WTC11 (cell line): ENCODE measurements at regions not wholly inside any gene's neighbourhood (a gene's known extent, or its start where the extent isn't known, plus 50 kb on each side); places are given as distances from the start of the nearest gene placed in this dataset.

Experiments used
- ATAC-seq: fragments of 200-7000 bp; cut with Tn5 transposase; 2 replicates; pipeline ENCODE4 v1.10.0; 2021; ENCODE audit warnings: mild to moderate bottlenecking, moderate library complexity
- CTCF ChIA-PET: fragments of 300-600 bp; sonication (Branson Sonifier 250); formaldehyde crosslinking; loops from one replicate; lab custom pipeline; 2021; ENCODE audit warnings: antibody characterized with exemption; lab: Charles Lee
- POLR2A ChIA-PET: fragments of 350-600 bp; sonication (Branson Sonifier 250); formaldehyde crosslinking; loops from one replicate; lab custom pipeline; 2021; ENCODE audit warnings: antibody characterized with exemption; lab: Charles Lee
- DNase-seq: peaks from one replicate; pipeline ENCODE4 v3.0.0; 2021; ENCODE audit warnings: low spot score
- H3K27ac Mint-ChIP-seq: 2 replicates; pipeline ENCODE4 v1.8.0; 2021; ENCODE audit warnings: mixed read lengths
- H3K27me3 Mint-ChIP-seq: 2 replicates; pipeline ENCODE4 v1.8.0; 2021; ENCODE audit warnings: low read depth, mild to moderate bottlenecking, moderate library complexity, mixed read lengths
- H3K36me3 Mint-ChIP-seq: 2 replicates; pipeline ENCODE4 v1.8.0; 2021; ENCODE audit warnings: mixed read lengths
- H3K4me1 Mint-ChIP-seq: 2 replicates; pipeline ENCODE4 v1.8.0; 2022; ENCODE audit warnings: mixed read lengths
- H3K4me3 Mint-ChIP-seq: 2 replicates; pipeline ENCODE4 v1.8.0; 2021; ENCODE audit warnings: mild to moderate bottlenecking, moderate library complexity, mixed read lengths
- H3K9me3 Mint-ChIP-seq: 2 replicates; pipeline ENCODE4 v1.8.0; 2021; ENCODE audit warnings: mixed read lengths
- CBFB ChIP-seq: sonication (generic); formaldehyde crosslinking; IDR thresholded peaks from 2 replicates; pipeline ENCODE4 v1.8.1; 2022; ENCODE audit warnings: mild to moderate bottlenecking, low read depth, missing genetic modification reagents
- ETV6 ChIP-seq: sonication (generic); formaldehyde crosslinking; IDR thresholded peaks from 2 replicates; pipeline ENCODE4 v1.8.1; 2022; ENCODE audit warnings: mild to moderate bottlenecking, missing genetic modification reagents
- FOXK1 ChIP-seq: sonication (generic); formaldehyde crosslinking; IDR thresholded peaks from 2 replicates; pipeline ENCODE4 v1.8.0; 2022; ENCODE audit warnings: mild to moderate bottlenecking, moderate library complexity, missing genetic modification reagents
- ZNF416 ChIP-seq: fragments of 250-450 bp; sonication (Bioruptor Pico); IDR thresholded peaks from 2 replicates; pipeline ENCODE4 v1.9.0; 2021; ENCODE audit warnings: mild to moderate bottlenecking, inconsistent platforms
- TF ChIP-seq, protein P1 (sequence below): fragments of 200-600 bp; IDR thresholded peaks from 2 replicates; pipeline ENCODE4 v1.8.0; 2022; ENCODE audit warnings: antibody characterized with exemption
- TF ChIP-seq, protein P2 (sequence below): fragments of 250-450 bp; sonication (Bioruptor Pico); IDR thresholded peaks from 2 replicates; pipeline ENCODE4 v1.9.0; 2021; ENCODE audit warnings: mild to moderate bottlenecking, borderline replicate concordance
- TF ChIP-seq, protein P3 (sequence below): sonication (generic); formaldehyde crosslinking; IDR thresholded peaks from 2 replicates; pipeline ENCODE4 v1.8.1; 2022; ENCODE audit warnings: missing genetic modification reagents, borderline replicate concordance
- TF ChIP-seq, protein P4 (sequence below): fragments of 250-450 bp; sonication (Bioruptor Pico); IDR thresholded peaks from 2 replicates; pipeline ENCODE4 v1.9.0; 2021; ENCODE audit warnings: moderate library complexity, mild to moderate bottlenecking, inconsistent platforms, borderline replicate concordance
- TF ChIP-seq, protein P5 (sequence below): sonication (generic); formaldehyde crosslinking; IDR thresholded peaks from 2 replicates; pipeline ENCODE4 v1.8.1; 2023; ENCODE audit warnings: mild to moderate bottlenecking, missing genetic modification reagents
- TF ChIP-seq, protein P6 (sequence below): sonication (generic); formaldehyde crosslinking; IDR thresholded peaks from 2 replicates; pipeline ENCODE4 v1.8.1; 2023; ENCODE audit warnings: mild to moderate bottlenecking, missing genetic modification reagents
- TF ChIP-seq, protein P7 (sequence below): fragments of 250-450 bp; sonication (Bioruptor Pico); IDR thresholded peaks from 2 replicates; pipeline ENCODE4 v2.1.2; 2022; ENCODE audit warnings: mild to moderate bottlenecking, moderate library complexity

DNA sequence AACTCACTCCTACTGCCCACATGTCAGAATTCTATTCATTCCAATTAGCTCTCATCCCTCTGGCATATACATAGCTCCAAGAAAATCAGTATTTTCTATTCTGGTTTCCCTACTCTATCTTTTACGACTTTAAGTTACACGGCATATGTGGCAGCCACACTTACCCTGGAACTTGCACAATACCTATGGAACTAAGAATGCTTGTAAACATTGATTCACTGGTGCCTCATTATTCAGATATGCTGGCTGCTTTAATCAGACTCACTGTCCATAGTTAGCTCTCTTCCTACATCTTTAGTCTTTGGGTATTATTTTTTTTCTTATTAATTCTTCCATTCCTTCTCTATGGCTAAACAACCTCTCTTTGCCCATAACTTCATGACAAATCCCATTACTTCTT lies 1519.9 kb upstream of the ACVR2A start:
- Mint-ChIP-seq H3K27me3 (no peaks in the 10 kb centered on the region), H3K4me3 (no peak overlapping the region)
- ATAC-seq = no peak

More for the DNA sequence above, 1519.9 kb upstream of the ACVR2A start:
- TF ChIP-seq ZNF416 (CRISPR knock-in tag) (no peak), FOXK1 (CRISPR knock-in tag) (no peak), CBFB (CRISPR knock-in tag) (no peak), ETV6 (CRISPR knock-in tag) (no peak)
- TF ChIP-seq, protein P1, sequence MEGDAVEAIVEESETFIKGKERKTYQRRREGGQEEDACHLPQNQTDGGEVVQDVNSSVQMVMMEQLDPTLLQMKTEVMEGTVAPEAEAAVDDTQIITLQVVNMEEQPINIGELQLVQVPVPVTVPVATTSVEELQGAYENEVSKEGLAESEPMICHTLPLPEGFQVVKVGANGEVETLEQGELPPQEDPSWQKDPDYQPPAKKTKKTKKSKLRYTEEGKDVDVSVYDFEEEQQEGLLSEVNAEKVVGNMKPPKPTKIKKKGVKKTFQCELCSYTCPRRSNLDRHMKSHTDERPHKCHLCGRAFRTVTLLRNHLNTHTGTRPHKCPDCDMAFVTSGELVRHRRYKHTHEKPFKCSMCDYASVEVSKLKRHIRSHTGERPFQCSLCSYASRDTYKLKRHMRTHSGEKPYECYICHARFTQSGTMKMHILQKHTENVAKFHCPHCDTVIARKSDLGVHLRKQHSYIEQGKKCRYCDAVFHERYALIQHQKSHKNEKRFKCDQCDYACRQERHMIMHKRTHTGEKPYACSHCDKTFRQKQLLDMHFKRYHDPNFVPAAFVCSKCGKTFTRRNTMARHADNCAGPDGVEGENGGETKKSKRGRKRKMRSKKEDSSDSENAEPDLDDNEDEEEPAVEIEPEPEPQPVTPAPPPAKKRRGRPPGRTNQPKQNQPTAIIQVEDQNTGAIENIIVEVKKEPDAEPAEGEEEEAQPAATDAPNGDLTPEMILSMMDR = no peak
- TF ChIP-seq, protein P2, sequence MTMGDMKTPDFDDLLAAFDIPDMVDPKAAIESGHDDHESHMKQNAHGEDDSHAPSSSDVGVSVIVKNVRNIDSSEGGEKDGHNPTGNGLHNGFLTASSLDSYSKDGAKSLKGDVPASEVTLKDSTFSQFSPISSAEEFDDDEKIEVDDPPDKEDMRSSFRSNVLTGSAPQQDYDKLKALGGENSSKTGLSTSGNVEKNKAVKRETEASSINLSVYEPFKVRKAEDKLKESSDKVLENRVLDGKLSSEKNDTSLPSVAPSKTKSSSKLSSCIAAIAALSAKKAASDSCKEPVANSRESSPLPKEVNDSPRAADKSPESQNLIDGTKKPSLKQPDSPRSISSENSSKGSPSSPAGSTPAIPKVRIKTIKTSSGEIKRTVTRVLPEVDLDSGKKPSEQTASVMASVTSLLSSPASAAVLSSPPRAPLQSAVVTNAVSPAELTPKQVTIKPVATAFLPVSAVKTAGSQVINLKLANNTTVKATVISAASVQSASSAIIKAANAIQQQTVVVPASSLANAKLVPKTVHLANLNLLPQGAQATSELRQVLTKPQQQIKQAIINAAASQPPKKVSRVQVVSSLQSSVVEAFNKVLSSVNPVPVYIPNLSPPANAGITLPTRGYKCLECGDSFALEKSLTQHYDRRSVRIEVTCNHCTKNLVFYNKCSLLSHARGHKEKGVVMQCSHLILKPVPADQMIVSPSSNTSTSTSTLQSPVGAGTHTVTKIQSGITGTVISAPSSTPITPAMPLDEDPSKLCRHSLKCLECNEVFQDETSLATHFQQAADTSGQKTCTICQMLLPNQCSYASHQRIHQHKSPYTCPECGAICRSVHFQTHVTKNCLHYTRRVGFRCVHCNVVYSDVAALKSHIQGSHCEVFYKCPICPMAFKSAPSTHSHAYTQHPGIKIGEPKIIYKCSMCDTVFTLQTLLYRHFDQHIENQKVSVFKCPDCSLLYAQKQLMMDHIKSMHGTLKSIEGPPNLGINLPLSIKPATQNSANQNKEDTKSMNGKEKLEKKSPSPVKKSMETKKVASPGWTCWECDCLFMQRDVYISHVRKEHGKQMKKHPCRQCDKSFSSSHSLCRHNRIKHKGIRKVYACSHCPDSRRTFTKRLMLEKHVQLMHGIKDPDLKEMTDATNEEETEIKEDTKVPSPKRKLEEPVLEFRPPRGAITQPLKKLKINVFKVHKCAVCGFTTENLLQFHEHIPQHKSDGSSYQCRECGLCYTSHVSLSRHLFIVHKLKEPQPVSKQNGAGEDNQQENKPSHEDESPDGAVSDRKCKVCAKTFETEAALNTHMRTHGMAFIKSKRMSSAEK (CRISPR knock-in tag) = no peak
- TF ChIP-seq, protein P3, sequence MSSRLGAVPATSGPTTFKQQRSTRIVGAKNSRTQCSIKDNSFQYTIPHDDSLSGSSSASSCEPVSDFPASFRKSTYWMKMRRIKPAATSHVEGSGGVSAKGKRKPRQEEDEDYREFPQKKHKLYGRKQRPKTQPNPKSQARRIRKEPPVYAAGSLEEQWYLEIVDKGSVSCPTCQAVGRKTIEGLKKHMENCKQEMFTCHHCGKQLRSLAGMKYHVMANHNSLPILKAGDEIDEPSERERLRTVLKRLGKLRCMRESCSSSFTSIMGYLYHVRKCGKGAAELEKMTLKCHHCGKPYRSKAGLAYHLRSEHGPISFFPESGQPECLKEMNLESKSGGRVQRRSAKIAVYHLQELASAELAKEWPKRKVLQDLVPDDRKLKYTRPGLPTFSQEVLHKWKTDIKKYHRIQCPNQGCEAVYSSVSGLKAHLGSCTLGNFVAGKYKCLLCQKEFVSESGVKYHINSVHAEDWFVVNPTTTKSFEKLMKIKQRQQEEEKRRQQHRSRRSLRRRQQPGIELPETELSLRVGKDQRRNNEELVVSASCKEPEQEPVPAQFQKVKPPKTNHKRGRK (CRISPR knock-in tag) = no peak
- TF ChIP-seq, protein P4, sequence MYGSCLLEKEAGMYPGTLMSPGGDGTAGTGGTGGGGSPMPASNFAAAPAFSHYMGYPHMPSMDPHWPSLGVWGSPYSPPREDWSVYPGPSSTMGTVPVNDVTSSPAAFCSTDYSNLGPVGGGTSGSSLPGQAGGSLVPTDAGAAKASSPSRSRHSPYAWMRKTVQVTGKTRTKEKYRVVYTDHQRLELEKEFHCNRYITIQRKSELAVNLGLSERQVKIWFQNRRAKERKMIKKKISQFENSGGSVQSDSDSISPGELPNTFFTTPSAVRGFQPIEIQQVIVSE (CRISPR knock-in tag) = no peak
- TF ChIP-seq, protein P5, sequence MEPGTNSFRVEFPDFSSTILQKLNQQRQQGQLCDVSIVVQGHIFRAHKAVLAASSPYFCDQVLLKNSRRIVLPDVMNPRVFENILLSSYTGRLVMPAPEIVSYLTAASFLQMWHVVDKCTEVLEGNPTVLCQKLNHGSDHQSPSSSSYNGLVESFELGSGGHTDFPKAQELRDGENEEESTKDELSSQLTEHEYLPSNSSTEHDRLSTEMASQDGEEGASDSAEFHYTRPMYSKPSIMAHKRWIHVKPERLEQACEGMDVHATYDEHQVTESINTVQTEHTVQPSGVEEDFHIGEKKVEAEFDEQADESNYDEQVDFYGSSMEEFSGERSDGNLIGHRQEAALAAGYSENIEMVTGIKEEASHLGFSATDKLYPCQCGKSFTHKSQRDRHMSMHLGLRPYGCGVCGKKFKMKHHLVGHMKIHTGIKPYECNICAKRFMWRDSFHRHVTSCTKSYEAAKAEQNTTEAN = no peak
- TF ChIP-seq, protein P6, sequence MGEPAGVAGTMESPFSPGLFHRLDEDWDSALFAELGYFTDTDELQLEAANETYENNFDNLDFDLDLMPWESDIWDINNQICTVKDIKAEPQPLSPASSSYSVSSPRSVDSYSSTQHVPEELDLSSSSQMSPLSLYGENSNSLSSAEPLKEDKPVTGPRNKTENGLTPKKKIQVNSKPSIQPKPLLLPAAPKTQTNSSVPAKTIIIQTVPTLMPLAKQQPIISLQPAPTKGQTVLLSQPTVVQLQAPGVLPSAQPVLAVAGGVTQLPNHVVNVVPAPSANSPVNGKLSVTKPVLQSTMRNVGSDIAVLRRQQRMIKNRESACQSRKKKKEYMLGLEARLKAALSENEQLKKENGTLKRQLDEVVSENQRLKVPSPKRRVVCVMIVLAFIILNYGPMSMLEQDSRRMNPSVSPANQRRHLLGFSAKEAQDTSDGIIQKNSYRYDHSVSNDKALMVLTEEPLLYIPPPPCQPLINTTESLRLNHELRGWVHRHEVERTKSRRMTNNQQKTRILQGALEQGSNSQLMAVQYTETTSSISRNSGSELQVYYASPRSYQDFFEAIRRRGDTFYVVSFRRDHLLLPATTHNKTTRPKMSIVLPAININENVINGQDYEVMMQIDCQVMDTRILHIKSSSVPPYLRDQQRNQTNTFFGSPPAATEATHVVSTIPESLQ (CRISPR knock-in tag) = no peak
- TF ChIP-seq, protein P7, sequence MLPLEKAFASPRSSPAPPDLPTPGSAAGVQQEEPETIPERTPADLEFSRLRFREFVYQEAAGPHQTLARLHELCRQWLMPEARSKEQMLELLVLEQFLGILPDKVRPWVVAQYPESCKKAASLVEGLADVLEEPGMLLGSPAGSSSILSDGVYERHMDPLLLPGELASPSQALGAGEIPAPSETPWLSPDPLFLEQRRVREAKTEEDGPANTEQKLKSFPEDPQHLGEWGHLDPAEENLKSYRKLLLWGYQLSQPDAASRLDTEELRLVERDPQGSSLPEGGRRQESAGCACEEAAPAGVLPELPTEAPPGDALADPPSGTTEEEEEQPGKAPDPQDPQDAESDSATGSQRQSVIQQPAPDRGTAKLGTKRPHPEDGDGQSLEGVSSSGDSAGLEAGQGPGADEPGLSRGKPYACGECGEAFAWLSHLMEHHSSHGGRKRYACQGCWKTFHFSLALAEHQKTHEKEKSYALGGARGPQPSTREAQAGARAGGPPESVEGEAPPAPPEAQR (CRISPR knock-in tag) = no peak
- ChIA-PET POLR2A (no interaction called here), CTCF (no interaction called here)
- Mint-ChIP-seq H3K4me1 (peaks cover 10% of the 10 kb centered on the region), H3K27ac (no peak overlapping the region), H3K36me3 (no peaks in the 10 kb centered on the region), H3K9me3 (no peaks in the 10 kb centered on the region)
- DNase-seq = no peak
